ENCODE measurements at regions not wholly inside any gene's neighbourhood (a gene's known extent, or its start where the extent isn't known, plus 50 kb on each side); places are given as distances from the start of the nearest gene placed in this dataset.

GRCh38 chr16:72444696-72445095, 272.7 kb upstream of the PMFBP1 start:
- no peak for DNase-seq

GRCh38 chr16:72443809-72444208, 271.9 kb upstream of the PMFBP1 start:
- no peak for DNase-seq

DNA sequence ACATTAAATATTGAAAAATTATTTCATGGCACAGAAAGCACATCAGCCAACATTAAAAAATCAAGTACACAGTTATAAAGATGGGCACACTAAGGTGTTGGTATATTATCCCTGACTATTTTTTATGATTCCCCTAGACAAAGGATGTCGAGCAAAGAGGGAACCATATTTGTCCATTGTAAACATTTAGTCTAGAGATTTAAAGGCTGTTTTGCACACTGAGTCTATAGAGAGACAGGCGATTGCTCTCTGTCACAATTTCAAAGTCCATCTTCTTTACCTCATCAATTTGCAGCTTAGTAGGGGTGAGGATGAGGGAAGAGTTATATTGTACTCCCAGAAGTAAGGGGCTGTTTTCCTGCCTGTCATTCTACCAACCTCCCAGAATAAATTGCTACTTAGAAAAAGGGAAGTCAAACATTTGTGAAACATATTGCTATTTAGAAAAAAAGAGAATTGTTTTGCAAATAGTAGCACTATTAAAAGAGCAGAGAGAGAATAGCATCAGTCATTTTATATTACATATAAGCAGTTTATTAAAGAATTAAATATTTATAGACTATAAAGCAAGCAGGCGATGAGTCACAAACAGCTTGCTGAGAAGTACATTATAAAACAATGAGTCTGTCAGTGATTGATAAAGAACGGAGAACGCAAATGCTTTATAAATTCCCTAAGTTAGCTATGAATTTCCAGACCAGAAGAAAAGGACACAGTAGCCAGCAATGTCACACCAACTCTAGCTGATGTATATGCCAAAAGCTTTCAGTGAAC, 270.6 kb upstream of the PMFBP1 start:
- DNase-seq = no peak

DNA sequence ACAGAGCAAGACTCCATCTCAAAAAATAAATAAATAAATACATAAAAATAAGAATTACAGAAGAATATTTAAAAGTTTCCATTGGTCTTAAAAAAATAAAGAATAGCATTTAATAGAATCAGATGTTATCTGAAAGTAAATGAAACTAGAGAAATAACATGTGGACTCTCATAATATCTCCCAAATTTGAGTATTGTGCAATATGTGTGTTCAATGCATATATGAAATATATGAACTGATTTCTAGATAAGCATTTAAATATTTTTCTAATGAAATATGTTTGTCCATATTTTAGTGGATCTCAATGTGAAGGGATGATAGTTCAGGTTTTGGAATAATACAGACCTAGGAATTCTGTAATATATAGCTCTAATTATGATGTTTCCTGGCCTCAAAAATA, 265.9 kb upstream of the PMFBP1 start:
- DNase-seq = no peak

- DNase-seq = no peak
These were observed 262.2 kb upstream of the PMFBP1 start for GRCh38 chr16:72434159-72434558.

GRCh38 chr16:72430121-72430520, 258.2 kb upstream of the PMFBP1 start:
- DNase-seq = no peak

DNA sequence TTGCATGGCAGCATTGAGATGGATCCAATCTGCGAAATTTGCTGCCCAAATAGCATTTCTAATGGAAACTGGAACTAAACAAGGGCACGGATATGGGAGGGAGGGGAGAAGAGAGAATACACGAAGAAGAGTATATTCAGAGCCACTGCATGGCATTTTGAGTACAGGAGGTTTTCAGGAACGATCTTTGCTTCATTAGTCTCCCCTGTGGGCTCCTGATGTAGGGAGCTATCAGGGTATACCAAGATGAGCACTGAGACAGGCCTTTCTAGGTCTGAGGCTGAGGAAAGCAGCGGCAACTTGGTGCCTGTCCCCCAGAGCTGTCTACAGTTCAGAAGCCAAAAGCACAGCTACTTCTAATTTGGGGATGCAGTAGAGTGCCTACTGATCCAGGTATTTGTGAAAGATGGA, 257.7 kb upstream of the PMFBP1 start:
- no peak for DNase-seq

- DNase-seq = no peak
These were observed 256.9 kb upstream of the PMFBP1 start for GRCh38 chr16:72428681-72429376.

GRCh38 chr16:72427783-72428331, 255.9 kb upstream of the PMFBP1 start:
- no peak for DNase-seq

DNA sequence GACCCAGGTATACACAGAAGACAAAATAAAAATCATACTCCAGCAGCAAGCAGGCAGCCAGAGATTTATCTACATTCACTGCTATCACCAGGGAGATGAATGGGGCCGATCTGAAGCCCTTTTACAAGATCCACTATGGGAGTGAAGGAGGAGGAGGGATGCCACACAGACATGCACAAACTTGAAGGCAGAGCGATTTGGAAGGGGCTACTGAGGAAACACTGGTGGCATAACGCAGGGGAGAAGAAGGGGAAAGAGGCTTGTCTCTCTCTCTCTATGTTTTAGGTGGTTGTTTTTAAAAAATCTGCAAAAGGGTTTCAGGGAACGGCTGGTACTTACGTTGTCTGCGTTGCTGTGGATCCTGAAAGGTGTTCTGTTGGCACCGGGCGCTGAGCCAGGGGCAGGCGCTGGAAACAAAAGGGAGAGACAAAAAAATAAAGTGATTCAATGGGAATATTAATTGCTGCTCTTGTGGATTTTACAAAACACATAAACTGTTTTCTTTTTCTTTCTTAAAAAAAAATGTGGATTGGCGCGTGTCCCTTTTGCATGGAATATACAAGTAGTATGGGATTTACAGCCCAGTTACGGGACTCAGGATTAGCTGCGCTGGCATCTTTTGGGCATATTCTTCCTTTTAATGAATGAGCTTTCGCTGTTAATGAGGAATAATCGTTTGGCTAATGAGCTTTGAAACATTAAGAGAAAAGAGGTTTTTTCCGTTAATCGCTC, 255.3 kb upstream of the PMFBP1 start:
- DNase-seq = no peak

- no peak for DNase-seq
These were observed 254.4 kb upstream of the PMFBP1 start for GRCh38 chr16:72426386-72426785.

- DNase-seq = no peak
These were observed 253.8 kb upstream of the PMFBP1 start for GRCh38 chr16:72425571-72426341.

DNA sequence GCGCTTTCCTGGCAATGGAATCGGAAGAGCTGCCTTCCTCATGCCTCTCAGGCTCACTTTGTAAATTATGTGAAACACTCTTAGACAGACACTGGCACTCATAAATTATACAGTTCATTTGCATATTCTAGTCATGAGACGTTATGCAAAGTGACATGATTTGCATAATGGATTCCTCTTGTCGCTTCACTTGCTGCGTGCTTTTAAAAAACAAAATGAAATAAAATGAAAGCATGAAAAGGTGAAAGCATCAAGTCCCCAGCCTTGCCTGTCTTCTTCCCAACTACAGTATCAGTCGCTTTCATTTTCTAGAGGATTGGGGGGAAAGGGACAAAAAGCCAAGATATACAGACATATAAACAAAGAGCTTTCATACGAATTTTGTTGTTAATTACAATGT, 252.8 kb upstream of the PMFBP1 start:
- DNase-seq = no peak

GRCh38 chr16:72422308-72422897, 250.4 kb upstream of the PMFBP1 start:
- DNase-seq = no peak

DNA sequence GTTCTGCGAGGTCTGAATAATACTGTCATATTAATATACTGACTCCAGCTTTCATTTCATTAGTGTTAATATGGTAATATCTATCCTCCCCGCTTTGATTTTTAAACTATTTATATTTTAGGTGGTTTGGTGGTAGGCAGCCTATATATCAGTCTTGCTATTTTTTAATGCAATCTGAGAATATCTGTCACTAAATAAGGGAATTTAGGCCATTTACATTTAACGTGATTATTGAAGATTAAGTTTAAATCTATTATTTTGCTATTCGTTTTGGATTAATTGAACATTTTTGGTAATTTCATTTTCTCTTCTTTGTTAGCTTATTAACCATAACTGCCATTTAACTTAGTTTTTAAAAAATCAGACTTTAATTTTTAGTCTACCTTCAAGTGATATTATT, 247.7 kb upstream of the PMFBP1 start:
- DNase-seq = no peak

GRCh38 chr16:72415379-72415778, 243.4 kb upstream of the PMFBP1 start:
- DNase-seq = no peak

DNA sequence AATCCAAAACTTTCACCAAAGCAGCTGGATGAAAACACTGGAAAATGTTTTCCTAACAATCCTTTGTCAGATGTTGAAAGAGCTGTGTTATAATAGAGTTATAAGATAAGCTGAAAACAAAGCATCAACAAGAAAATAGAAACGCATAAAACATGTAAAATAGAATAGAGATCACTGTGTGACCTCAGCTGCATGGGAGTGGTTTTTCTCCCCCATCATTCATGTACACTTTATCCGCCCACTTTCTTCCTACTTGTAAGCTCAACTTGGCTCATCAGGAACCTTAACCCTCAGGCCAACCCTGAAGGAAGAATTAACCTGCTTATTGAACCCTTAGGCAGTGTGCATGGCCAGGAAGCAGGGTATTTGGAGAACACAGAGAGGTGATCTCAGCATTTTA, 238.5 kb upstream of the PMFBP1 start:
- DNase-seq = no peak

DNA sequence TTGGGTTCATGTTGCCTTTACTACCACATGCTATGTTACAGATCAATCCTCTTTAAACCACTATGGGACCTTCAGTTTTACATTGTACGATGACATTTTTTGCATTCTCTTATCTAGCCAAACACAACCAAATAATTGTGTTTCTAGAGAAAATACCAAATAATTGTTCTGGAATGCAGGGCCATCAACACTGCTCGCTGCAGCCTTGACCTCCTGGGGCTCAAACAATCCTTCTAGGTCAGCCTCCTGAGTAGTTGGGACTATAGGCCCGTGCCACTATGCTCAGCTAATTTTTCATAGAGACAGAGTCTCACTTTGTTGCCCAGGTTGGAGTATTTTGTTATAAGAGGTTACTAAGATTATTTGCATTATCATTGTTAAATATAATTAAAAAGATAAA, 237.5 kb upstream of the PMFBP1 start:
- DNase-seq = no peak

DNA sequence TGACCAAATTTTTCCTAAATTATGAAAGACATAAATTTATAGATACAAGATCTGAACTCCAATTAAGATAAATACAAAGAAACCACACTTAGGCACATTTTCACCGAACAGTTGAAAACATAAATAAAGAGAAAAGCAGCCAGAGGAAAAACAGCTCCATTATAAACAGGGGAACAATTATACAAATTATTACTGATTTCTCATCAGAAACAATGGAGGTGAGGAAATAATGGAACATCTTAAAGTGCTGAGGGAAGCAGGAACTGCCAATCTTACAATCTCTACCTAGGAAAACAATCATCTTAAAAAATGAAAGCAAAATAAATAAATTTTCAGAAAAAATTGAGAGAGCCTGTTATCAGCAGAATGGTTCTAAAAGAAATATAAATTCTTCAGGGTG, 234.4 kb upstream of the PMFBP1 start:
- DNase-seq = no peak

GRCh38 chr16:72404299-72404698, 232.3 kb upstream of the PMFBP1 start:
- no peak for DNase-seq

GRCh38 chr16:72401084-72401361, 229.1 kb upstream of the PMFBP1 start:
- no peak for DNase-seq

GRCh38 chr16:72400257-72401083, 228.5 kb upstream of the PMFBP1 start:
- no peak for DNase-seq

Data from NCI-H1048 (cell line).